ENCODE measurements at regions not wholly inside any gene's neighbourhood (a gene's known extent, or its start where the extent isn't known, plus 50 kb on each side); places are given as distances from the start of the nearest gene placed in this dataset.

DNA sequence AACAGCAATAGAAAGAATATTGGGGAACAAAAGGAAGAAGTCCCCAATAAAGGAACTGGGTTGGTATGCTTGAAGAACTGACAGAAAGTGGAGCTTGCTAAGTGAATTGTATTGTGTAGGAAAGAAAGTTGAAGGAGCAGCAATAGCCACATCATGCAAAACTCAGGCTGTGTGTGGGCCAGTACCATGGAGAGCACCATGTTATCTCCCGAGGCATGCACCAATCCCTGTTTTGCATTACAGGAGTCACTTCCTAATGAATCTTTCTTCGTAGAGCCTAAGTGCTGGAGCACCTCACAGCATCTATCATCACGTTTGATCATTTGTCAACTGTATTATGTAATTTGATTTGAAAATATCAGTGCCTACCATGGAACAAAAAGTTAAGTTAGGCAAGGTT is 137.7 kb upstream of the NMUR2 start (continued):
- TF ChIP-seq RBBP5 (IDR thresholded peaks at IDR 0.05; ENCODE audit: borderline replicate concordance, low read depth, low read length) = no peak
- TF ChIP-seq CHD1 (IDR thresholded peaks at IDR 0.05; ENCODE audit: low read depth, low read length) = no peak
- TF ChIP-seq JUND (IDR thresholded peaks at IDR 0.05; ENCODE audit: low read length) = no peak
- TF ChIP-seq, protein P1, sequence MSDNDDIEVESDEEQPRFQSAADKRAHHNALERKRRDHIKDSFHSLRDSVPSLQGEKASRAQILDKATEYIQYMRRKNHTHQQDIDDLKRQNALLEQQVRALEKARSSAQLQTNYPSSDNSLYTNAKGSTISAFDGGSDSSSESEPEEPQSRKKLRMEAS (IDR thresholded peaks at IDR 0.05) = peak; percentile 68
- no peak for TF ChIP-seq NANOG (IDR thresholded peaks at IDR 0.05; ENCODE audit: insufficient read depth, low read depth, low read length, poor library complexity, severe bottlenecking)
- TF ChIP-seq TEAD4 (IDR thresholded peaks at IDR 0.05; ENCODE audit: low read depth, low read length) = peak; percentile 70
- TF ChIP-seq ZNF274 (IDR thresholded peaks at IDR 0.05; ENCODE audit: borderline replicate concordance, extremely low read depth, low read length) = no peak
- no peak for TF ChIP-seq EP300 (IDR thresholded peaks at IDR 0.05; ENCODE audit: borderline replicate concordance in 1 of 2, low read depth in 2 of 2, low read length in 2 of 2)
- TF ChIP-seq TAF7 (optimal IDR thresholded peaks at IDR 0.05; ENCODE audit: borderline replicate concordance, low read depth, low read length) = no peak
- TF ChIP-seq YY1 (IDR thresholded peaks at IDR 0.05; ENCODE audit: low read depth, low read length) = 0 out of 2 replicates have a peak, but pooled peaks have one; percentile 27
